GM20000 (cell line): ENCODE measurements at regions not wholly inside any gene's neighbourhood (a gene's known extent, or its start where the extent isn't known, plus 50 kb on each side); places are given as distances from the start of the nearest gene placed in this dataset.
"Not testable (repeated sequence)": the region's sequence is repeated elsewhere in the genome, so short reads cannot be mapped to it uniquely, and the experiment has no call there.

ENCODE experiments used
- DNase-seq: peaks from one replicate; pipeline ENCODE4 v3.0.0; 2012; ENCODE audit warnings: low spot score
- TF ChIP-seq, protein P1 (sequence below): IDR thresholded peaks from 2 replicates; pipeline ENCODE4 v1.5.1; 2012; ENCODE audit warnings: mild to moderate bottlenecking, control low read depth; ENCODE audit errors: extremely low read depth, missing control alignments

DNA sequence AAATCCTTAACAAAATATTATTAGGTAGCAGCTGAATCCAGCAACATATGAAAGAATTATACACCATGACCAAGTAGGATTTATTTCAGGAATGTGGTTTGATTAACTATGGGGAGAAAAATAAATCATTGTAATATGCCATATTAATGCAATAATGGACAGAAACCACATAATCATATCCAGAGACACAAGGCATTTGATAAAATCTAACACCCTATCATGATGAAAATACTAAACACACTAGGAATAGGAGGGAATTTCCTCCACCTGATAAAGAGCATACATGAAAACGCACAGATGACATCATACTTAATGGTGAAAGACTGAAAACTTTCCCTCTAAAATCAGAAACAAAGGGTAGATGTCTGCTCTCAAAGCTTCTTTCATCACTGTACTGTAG is 238.9 kb downstream of the PHLDA1 start:
- DNase-seq, result no peak
- TF ChIP-seq, protein P1, sequence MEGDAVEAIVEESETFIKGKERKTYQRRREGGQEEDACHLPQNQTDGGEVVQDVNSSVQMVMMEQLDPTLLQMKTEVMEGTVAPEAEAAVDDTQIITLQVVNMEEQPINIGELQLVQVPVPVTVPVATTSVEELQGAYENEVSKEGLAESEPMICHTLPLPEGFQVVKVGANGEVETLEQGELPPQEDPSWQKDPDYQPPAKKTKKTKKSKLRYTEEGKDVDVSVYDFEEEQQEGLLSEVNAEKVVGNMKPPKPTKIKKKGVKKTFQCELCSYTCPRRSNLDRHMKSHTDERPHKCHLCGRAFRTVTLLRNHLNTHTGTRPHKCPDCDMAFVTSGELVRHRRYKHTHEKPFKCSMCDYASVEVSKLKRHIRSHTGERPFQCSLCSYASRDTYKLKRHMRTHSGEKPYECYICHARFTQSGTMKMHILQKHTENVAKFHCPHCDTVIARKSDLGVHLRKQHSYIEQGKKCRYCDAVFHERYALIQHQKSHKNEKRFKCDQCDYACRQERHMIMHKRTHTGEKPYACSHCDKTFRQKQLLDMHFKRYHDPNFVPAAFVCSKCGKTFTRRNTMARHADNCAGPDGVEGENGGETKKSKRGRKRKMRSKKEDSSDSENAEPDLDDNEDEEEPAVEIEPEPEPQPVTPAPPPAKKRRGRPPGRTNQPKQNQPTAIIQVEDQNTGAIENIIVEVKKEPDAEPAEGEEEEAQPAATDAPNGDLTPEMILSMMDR, result no peak

DNA sequence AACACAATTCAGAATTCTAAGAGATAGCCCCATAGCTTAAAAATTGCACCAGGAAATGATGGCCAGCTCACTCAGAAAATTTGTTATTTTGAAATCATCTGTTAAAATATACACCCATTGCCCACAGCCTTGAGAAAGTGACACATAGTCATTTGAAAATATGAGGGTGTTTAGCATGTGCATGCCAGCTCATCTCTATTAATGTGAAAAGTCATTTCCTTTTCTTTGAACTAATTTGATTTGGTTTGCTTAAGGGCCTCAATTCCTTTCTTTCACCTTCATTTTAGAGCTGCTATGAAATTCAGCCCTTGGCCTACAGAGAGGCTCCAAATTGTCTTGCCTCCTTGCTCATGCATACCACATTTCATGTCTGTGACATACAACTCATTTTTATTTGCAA is 241.4 kb downstream of the PHLDA1 start:
- TF ChIP-seq, protein P1, result no peak
- DNase-seq, result no peak

- DNase-seq, result not testable (repeated sequence)
These were observed 244.4 kb downstream of the PHLDA1 start for GRCh38 chr12:75787146-75787545.

DNA sequence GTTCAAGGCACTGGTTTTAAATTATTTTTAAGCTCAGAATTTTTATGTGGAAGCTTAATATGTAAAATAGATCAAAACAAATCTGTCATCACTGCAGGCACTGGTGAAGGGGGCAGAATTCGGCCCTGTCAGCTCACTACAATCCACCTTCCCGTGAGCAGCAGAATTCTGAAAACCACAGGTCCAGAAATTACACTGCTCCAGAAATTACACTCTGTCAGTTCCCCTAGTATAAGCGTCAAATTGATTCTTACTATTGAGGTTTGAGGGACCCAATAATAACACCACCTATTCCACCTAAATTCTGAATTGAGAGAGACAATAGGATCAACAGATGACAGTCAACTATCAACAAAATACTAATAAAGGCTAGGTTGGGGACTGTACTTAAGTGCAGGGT is 245.5 kb downstream of the PHLDA1 start:
- TF ChIP-seq, protein P1, result no peak

GRCh38 chr12:75784591-75784990 is 247.0 kb downstream of the PHLDA1 start:
- TF ChIP-seq, protein P1, result no peak

More for the DNA sequence above, 245.5 kb downstream of the PHLDA1 start:
- no peak for DNase-seq

DNA sequence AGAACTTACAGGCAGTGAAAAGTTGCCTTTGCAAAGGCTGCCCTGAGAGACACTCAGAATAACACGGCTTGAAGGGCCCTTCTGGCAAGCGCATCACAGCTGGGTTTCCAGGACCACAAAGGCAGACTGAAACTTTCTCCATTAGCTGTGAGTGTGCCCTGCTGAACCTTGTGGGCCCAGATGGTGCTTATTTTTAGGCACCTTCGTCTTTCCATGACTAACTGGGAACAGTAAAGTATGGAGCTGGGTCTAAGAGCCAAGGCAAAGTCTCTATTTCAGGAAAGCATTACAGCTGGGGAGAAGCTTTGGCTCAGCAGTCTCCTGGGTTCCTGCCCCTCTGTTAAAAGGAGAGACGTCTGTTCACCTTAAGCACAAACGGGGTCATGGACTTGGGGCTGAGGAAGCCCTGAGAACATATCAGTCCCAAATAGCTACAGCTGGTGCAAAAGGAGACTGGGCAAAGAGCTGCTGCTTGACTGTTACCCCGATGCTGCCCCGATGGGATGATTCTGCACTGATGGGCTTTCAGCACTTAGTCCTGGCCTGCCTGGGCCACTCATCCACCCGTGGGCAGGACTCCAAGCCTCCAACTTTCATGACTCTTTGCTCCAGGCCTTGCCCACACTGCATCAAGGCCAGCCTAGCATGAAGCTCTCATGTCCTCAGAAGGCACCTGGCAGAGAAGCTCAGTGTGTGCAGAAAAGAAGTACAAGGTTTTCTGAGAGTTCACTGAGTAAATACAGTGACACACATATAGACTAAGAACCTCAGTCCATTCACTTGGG is 248.3 kb downstream of the PHLDA1 start:
- TF ChIP-seq, protein P1, result no peak
- no peak for DNase-seq

More at GRCh38 chr12:75784591-75784990, 247.0 kb downstream of the PHLDA1 start:
- DNase-seq, result no peak

GRCh38 chr12:75782069-75782581 is 249.5 kb downstream of the PHLDA1 start:
- no peak for DNase-seq
- TF ChIP-seq, protein P1, result no peak

GRCh38 chr12:75781532-75782046 is 250.0 kb downstream of the PHLDA1 start:
- TF ChIP-seq, protein P1, result no peak
- DNase-seq, result no peak
